ENCODE measurements at regions not wholly inside any gene's neighbourhood (a gene's known extent, or its start where the extent isn't known, plus 50 kb on each side); places are given as distances from the start of the nearest gene placed in this dataset.

- H3K4me3 ChIP-seq (ENCODE audit: low read depth, low read length) = no peak overlapping the region
Observed at GRCh38 chr13:105442949-105443699, 1092.3 kb downstream of the EFNB2 start.

DNA sequence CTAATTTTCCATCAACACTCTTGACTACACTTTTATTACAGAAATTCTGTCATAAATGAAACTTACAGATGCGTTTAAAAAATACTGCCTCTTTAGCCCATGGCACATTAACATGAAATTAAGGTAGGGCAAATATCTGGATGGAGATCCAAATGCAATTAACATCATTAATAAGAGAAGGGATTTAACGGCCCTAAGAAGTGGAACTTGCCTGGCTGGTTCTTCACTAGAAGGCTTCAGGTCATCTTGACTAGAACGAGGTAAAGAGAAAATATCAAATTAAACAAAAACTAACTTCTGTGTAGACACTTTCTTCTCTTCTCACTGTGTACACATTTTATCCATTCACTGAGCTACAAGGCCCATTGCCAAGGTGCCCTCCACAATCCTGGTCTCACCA, 1093.4 kb downstream of the EFNB2 start:
- H3K4me3 ChIP-seq (ENCODE audit: low read depth, low read length) = no peak overlapping the region

DNA sequence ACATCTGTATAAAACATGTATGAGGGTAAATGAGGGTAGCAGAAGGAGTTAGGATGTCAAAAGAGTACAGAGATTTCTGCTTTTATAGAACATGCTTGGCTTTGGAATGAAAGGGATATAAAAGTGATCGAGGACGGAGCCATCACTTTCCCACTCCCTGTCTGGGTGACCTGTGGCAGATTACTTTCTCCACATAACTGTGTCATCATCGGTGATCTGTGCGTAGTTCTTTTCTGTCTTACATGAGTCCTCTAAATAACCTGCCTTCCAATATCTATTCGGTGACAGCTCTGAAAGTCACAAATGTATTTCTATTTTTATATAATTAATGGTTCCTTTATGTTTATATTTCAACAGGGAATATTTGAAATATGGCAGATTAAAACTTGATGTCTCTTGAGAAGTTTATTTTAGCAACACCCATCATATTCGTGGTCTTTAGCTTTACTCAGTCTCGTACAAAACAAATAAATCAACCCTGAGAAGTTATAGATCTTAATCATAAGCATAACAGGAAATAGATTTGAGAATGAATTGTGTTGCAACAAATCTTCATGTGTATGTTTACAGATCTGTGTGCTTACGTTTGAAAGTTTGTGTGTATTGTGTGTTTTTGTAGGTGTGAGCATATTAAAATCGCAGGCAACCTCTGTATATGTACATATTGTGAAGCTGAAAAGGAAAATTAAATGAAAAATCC, 1094.3 kb downstream of the EFNB2 start:
- H3K4me3 ChIP-seq (ENCODE audit: low read depth, low read length) = no peak overlapping the region

GRCh38 chr13:105436943-105437342, 1098.5 kb downstream of the EFNB2 start:
- H3K4me3 ChIP-seq (ENCODE audit: low read depth, low read length) = no peak overlapping the region

- H3K4me3 ChIP-seq (ENCODE audit: low read depth, low read length) = no peak overlapping the region
Observed at GRCh38 chr13:105432438-105432837, 1103.0 kb downstream of the EFNB2 start.

- no peak overlapping the region for H3K4me3 ChIP-seq (ENCODE audit: low read depth, low read length)
Observed at GRCh38 chr13:105428811-105429210, 1106.7 kb downstream of the EFNB2 start.

GRCh38 chr13:105426441-105426840, 1109.0 kb downstream of the EFNB2 start:
- H3K4me3 ChIP-seq (ENCODE audit: low read depth, low read length) = no peak overlapping the region

DNA sequence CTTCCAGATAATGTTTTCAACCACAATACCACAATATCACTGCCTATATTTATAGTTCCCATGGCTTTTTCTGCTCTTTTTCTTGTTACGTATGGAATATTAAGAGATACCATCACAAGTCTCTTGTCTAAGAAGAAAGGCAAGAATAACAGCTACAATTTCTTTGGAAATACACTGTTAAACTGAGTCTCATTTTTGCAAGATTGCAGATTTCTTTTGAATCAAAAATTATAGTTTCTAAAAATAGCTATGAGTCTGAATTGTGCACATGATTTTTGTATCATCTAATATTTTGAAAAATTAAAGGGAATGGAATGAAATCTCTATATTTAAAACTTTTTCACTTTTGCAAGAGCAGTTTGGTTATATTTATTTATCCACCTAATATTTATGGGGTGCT, 1120.8 kb downstream of the EFNB2 start:
- no peak overlapping the region for H3K4me3 ChIP-seq (ENCODE audit: low read depth, low read length)

DNA sequence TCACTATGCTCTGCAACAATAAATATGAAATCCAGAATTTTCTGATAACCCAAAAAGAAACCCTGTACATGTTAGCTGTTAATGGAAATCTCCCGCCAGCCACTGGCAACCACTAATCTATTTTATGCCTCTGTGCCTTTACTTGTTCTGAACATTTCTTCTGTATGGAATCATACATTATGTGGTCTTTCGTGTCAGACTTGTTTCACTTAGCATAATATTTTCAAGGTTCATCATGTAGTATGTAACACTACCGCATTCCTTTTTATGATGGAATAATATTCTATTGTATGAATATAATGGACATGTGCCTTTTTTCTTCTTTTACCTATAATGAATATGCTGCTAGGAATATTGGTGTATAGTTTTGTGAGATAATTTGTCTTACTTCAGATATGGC, 1123.3 kb downstream of the EFNB2 start:
- no peak overlapping the region for H3K4me3 ChIP-seq (ENCODE audit: low read depth, low read length)

- no peak overlapping the region for H3K4me3 ChIP-seq (ENCODE audit: low read depth, low read length)
Observed at GRCh38 chr13:105410602-105411001, 1124.9 kb downstream of the EFNB2 start.

DNA sequence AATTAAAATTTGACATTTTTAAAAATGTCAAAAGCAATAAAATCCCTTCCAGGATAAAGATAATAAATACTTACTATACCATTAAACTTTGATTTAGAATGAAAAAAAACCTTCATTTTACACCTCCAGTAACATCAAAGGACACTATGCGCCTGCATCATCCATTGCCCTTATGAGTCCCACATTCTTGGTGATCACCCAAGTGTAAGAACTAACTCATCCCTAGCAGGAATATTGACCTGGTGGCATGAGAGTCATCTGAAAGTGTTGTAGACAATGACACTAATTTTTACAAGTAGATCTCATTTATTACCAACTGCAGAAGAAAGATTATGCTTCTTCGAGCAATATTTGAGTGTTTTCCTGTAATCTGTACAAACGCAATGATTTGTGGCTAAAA, 1128.9 kb downstream of the EFNB2 start:
- no peak overlapping the region for H3K4me3 ChIP-seq (ENCODE audit: low read depth, low read length)

GRCh38 chr13:105403086-105403485, 1132.4 kb downstream of the EFNB2 start:
- H3K4me3 ChIP-seq (ENCODE audit: low read depth, low read length) = no peak overlapping the region

- H3K4me3 ChIP-seq (ENCODE audit: low read depth, low read length) = no peak overlapping the region
Observed at GRCh38 chr13:105395041-105395440, 1140.4 kb downstream of the EFNB2 start.

- H3K4me3 ChIP-seq (ENCODE audit: low read depth, low read length) = no peak overlapping the region
Observed at GRCh38 chr13:105389373-105389772, 1146.1 kb downstream of the EFNB2 start.

DNA sequence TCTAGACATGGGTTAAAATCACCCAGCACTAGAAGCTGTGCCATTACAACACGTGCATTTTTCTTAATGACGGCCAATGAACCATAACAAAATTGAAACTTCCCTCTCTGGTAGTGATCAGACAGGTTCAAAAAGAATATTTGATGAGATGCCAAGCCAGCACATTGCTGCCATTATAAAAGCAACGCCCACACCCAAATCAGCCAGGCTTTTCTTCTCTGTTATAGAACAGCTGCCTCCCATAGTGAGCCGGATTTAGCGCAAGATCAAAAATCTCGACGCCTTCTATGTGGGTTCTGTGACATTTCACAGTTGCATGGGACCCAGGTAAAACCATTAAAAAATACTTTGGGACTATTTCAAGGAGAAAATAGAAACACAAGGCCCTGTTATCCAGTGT, 1158.0 kb downstream of the EFNB2 start:
- H3K4me3 ChIP-seq (ENCODE audit: low read depth, low read length) = no peak overlapping the region

DNA sequence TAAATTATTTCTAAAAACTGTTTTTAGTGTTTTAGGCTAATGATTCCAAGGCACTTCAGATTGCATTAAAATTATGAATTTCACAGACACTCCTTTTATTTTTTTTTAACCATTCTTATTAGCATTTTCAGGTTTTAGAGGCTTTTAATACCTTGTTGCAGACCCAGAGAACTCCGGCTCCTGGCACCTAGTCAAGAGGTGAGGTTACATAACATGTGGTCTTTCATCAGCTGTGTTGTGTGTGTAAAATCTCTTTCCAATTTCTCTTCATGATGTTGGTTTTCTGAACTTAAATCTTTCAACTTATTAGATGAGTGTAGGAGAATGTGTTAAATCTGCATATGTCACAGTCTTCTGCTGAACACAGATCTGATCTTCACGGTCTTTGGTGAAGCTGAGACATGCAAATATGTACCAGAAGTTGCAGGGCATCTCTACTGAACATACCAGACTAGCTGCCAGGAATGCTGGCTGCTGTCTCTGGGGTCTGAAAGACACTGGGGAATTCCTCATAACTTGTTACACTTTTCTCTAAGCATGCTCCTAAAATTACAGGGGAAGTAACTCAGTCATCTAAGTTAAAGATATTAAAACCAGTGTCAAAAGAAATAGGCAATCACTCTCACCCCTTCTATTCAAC, 1165.3 kb downstream of the EFNB2 start:
- H3K4me3 ChIP-seq (ENCODE audit: low read depth, low read length) = no peak overlapping the region

DNA sequence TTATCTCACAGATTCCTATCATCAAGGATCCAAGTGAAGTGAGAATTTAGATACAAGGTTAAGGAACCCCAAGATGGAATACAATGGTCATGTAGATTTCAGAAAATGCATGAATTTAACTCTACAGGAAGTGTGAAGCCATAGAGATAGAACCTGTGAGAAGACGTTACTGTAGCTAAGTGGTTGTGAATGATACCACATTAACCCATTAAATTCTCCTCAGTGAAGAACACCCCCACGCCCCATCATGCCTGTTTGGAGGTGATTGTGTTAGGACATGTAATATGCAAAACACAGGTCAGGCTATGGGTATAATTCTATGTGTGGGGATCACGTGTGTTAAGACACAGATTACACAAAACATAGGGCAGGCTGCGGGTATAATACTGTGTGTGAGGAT, 1166.7 kb downstream of the EFNB2 start:
- H3K4me3 ChIP-seq (ENCODE audit: low read depth, low read length) = no peak overlapping the region

DNA sequence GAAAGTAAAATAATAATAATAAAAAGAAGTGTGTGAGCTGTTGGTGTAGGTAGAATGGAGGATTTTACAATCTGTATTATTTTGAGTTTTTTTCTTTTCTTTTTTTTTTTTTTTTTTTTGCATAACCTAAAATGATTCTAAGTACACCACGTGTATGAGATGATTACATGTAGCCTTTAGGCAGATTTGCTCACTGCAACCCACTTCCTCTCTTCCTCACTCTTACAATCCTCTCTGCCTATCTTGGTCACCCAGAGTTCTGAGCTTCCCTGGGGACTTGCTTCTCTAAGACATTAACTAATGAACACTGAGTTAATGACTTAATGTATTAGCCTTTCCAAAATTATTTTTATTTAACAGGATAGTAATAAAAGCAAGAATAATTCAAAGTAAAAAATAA, 1169.6 kb downstream of the EFNB2 start:
- H3K4me3 ChIP-seq (ENCODE audit: low read depth, low read length) = no peak overlapping the region

GRCh38 chr13:105365021-105365550, 1170.4 kb downstream of the EFNB2 start:
- no peak overlapping the region for H3K4me3 ChIP-seq (ENCODE audit: low read depth, low read length)

DNA sequence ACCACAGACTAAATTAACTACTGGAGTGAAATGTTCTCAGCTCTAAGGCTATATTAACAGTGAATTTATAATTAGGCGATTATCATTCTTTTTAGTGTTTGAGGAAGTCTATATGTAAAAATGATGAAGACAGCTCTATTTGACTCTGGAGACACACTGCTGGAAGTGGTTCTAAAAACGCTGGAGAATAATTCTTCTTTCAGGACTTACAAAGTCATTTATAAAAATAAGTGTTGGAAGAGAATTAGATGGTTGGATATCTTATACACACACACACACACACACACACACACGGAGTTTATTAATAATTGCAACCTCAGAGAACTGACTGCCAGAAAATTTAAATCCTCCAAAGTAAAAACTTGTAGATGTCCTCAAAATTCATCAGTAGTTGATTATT, 1171.3 kb downstream of the EFNB2 start:
- H3K4me3 ChIP-seq (ENCODE audit: low read depth, low read length) = no peak overlapping the region

DNA sequence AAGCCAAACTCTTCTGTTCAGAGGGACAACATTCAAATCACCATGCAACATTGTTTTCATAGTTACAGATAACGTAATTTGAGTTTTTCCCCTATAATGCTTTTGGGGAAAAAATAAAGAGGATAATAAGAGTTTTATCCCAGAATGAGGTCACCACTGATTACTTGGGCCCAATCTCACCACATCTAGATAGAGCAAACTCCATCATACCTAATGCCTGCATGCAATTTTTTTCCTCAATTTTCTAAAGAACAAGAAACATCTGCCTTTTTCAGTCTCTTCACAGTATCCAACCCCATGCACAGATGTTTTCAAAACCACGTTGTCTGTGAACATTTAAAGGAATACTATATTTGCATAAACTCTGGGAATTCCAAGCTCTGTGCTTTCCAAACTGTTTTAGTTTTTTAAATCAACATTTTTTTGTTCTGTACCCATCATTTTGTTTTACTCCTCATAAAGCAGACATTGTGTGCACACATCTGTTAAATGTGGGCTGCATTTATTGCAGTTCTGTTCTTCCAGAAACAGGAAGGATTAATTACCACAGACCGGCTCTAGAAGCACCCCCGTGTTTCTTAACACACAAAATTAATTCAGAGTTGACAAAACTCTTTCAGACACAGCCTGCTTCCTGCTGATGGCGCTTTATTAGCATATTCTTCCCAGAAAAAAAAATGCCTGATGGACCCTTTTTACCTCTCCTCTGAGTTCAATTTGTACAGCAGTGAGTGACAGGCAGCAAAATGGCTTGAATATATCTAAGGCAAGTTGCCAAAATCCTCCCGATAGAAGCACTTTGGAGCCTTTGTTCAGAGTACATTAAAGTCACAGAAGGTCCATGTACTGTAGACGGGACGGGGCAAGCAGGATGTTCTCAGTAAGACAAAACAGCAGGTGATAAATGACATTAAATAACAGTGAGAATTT, 1171.9 kb downstream of the EFNB2 start:
- H3K4me3 ChIP-seq (ENCODE audit: low read depth, low read length) = no peak overlapping the region

Measured in iPS-11a (cell line).